HG02885 (cell line): ENCODE measurements at regions not wholly inside any gene's neighbourhood (a gene's known extent, or its start where the extent isn't known, plus 50 kb on each side); places are given as distances from the start of the nearest gene placed in this dataset.
"Not testable (repeated sequence)": the region's sequence is repeated elsewhere in the genome, so short reads cannot be mapped to it uniquely, and the experiment has no call there.

Source experiments
- ATAC-seq: cut with Tn5 transposase; IDR thresholded peaks from one replicate; pipeline ENCODE4 v1.9.1; 2021; ENCODE audit warnings: mild to moderate bottlenecking; ENCODE audit not compliant: unreplicated experiment, poor library complexity

DNA sequence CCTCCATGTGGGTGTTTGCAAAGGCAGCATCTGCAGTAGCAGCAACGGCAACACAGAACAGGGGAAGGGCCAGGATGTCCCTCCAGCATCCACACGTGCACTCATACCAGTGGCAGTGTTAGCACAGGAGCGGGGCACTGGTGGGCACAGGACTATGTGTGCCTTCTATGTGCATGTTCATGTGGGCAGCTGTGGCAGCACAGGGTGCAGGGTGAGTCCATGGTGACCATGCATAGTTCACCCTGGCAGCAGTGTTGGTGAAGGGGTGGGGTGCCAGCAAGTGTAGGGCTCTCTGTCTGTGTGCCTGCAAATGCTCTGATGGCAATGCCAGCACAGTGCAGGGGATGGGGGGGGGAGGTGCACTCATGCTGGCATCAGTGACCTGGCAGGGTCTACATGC, 222.1 kb upstream of the SOX14 start:
- no peak for ATAC-seq

DNA sequence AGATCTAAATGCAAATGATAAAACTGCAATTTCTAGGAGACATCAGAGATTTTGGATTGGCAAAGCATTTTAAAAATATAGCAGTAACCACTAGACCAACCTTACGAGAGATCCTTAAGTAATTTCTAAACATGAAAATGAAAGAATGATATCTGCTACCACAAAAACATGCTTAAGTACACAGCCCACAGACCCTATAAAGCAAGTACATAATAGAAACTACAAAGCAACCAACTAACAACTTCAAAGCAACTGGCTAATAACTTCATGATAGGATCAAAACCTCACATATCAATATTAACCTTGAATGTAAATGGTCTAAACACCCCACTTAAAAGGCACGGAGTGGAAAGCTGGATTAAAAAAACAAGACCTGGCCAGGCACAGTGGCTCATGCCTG, 209.9 kb upstream of the SOX14 start:
- no peak for ATAC-seq

DNA sequence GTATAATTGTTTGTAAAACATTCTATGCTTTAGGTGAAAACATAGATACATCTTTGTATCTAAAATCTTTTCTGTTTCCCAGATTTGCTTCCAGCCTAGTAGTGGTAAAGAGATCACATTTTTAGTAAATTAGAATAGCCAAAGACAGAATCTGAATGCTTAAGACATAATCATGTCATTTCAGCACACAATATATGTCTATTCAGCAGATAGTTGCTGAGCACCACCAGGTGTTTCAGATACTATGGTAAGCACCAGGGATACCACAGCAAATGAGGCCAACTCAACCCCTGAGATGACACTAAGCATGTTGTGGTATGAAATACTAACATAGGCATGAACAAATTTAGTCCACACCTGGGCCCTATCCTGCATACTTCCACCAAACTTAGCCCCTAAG, 195.2 kb upstream of the SOX14 start:
- ATAC-seq = no peak

DNA sequence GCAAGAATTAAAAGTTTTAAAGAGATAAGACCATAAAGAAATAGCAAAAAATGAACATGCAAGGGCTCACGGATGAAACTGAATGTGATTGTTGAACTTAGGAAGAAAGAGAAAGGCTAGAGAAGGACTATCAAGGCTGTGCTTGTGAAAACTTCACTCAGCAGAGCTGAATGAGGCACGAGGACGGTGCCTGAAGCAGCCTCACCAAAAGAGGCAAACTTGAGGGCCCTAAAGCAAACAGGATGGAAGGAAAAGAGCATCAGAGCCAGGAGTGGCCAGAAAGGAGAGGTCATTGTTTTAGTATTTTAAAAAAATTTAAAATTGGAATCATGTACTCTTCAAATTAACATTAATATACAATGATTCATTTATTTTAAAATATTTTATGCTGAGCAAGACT, 191.2 kb upstream of the SOX14 start:
- ATAC-seq = no peak

DNA sequence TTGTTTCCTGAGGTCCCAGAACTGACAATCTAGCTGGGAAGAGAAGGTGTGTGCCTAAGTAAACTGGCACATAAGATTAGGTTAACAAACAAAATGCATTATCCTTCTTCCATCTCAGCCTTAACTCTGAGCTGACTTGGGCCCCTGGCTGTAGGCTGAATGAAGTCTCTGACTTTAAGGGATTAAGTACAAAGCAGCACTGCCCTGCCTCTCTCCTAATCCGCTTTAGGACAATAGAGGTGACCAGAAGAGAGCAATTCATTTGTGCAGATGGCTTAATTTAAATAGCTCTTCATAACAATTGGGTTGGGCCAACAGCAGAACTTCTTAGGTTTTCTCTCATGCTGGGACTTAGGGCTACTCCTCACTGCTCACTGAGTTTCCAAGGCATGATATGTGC, 181.6 kb upstream of the SOX14 start:
- ATAC-seq = no peak

DNA sequence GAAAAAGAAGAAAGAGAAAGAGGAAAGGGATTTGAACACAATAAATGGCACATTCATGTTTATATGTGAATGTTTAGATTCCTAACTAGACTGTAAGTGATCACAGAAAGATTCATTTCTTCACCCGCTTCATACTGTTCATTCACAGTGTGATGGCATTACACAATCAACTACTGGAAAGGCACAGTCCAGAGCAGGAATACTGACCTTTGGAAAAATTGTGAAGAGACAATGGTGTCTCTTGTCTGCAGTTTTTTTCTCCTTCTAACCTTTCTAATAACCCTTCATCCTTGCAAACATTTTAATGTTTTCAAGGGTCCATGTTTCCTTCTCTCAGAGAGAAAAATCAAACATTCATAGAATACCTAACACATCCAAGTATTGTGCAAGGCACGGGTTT, 180.9 kb upstream of the SOX14 start:
- no peak for ATAC-seq

DNA sequence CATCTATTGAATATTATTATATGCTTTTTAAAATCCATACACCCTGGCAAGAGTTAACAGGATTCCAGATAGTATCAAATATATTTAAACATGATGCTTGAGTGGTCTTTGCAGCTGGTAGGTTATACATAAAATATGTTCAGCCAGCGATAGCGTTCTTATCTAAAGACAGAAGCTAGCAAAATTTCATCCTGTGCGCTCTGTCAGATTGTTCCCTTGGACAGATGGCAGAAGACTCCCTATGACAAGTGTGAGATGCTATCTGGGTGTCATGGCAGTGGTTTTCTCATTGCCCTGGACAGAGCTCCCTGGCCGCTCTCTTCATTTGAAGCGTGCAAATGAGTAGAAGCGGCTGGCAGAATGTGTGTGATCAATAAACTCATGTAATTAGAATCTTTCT, 175.2 kb upstream of the SOX14 start:
- ATAC-seq = no peak

DNA sequence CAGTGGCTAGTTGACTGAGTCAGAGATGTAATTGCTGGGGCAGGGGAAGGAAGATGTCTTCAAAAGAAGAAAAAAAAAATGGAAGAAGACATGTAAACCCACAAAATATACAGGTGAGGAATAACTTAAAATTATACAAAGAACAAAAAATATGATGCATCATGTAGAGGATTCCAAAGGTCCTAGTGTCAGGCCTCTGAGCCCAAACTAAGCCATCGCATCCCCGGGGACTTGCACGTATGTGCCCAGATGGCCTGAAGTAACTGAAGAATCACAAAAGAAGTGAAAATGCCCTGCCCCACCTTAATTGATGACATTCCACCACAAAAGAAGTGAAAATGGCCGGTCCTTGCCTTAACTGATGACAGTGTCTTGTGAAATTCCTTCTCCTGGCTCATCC, 168.7 kb upstream of the SOX14 start:
- not testable (repeated sequence) for ATAC-seq

DNA sequence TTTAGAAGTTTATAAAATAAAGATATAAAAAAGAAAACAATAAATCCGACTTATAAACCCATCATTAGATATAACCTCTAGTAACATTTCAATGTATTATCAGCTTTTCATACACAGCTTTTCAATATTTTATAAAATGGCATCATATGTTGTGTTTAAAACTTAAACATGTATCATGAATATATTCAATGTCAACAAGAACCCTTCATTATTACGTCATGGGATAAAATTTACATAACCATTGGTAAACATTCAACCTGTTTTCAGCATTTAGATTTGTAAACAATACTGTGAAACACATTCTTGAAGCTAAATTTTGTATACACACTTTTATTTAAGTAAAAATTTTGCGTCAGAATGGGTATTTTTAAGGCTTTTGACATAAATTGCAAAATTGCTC, 153.4 kb upstream of the SOX14 start:
- ATAC-seq = no peak

DNA sequence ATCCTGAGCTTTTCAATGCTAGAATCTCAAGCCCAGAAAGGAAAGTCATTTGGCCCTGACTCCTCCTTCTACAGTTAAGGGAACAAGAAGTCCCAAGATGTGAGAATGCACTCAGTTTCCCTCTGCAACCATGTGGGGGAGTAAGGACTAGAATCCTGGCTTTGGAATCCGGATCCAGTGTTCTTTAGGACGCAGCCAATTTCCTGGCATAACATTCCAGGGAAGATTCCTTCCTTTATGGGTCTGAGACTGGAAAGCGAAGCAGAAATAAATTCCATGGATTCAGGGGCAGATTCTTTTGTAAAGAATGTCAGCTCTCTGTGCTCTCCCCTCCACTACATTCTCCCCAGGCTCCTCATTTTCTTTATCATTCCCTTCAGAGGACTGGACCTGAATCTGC, 151.8 kb upstream of the SOX14 start:
- ATAC-seq = no peak

DNA sequence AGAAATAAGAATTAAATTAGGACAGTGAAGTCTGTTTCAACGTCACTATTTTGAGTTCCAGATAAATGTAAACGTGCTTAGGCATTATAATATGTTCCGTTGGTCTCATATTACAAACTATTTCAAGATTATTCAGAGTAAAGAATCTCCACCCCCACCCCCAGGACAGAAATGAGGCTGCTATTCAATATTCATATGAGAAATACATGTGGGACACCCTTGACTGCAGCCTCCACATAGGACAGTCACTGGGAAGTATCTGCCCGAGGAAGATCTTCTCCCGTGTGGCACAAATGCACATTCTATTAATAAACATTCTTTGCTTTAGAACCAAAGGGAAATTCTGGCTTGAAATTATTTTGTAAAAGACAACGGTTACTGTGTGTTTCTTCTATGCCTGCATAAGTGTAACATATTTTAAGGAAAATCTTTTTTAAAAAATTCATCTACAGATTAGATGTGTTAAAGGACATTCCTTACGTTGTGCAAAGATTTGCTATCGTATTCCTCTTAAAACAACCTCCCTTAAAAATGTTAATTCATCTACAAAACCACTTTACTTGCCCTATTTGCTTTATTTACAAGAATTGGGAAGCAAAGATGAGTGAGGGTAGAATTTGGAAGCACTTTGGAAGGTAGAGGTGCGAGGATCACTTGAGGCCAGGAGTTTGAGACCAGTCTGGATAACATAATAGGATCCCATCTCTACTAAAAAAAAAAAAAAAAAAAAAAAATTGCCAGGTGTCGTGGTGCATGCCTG, 148.3 kb upstream of the SOX14 start:
- no peak for ATAC-seq

DNA sequence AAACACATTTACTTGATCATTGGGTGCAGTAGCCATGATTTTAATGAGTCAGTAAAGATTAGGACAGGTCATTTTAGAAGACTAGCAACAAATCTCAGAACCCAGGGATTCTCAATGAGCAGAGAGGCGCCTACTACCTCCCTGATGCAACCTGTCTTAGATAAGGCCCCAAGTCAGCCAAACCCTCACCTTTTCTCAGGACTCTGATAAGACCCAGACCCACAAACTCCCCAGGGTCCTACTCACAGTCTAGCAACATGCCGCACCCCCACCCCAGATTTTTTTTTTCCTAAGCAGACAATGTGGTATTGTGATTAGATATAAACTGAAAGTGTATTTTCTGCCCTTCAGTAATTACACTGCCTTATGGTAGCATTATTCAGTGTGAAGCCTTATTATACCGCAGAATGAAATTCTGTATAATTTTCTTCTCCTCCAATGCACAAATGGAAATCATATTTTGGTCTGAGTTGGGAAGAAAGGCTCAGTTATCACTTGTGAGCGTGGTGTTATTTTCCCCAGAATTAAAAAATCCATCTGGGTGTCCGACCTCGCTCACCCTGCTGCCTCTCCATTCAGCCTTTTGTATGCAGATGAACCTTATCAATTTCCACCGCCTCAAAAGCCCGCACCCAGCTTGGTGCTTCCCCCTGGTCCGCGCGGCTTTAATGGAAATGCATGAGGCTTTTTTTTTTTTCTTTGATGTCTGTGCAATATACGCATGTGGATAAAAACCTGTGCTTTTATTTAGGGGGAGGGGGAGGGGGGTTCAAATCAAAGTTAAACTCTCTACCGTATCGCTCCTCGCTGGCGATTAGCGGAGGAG, 122.0 kb upstream of the SOX14 start:
- ATAC-seq = no peak

DNA sequence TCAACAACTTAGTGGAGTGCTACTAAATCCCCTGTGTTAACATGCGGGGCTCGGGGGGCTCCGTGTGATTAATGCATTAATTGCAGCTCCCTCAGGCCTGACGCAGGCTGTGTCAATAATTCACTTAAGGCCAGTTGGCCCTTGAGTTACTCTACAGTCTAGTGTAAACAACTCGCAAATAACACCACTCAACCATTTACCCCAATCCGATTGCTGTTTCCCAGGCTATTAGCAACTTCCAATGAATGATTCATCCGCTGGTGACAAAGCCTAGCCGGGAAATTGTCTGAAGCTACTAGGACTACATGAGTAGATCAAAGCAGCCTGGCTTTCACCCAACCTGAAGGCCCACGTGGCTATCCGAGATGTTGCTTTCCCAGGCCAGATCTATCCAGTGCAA, 121.3 kb upstream of the SOX14 start:
- ATAC-seq = no peak

DNA sequence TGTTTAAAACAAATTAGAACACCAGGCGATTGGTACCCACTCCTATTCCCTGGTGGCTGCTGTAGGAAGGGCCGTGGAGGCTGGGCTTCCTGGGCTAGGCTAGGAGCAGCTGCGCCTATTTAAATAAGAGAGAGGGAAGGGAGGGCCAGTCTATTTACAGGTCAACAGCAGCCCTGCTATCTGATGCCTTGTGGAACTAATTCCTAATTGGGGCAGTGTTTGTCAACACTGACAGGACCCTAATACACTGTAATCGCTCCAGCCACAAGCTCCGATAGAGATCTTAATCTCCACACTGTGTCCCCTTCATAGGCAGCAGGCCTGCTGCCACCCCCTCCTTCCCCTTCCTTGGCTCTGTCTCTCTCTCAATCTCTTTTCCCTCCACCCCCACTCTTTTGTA, 116.9 kb upstream of the SOX14 start:
- ATAC-seq = no peak

DNA sequence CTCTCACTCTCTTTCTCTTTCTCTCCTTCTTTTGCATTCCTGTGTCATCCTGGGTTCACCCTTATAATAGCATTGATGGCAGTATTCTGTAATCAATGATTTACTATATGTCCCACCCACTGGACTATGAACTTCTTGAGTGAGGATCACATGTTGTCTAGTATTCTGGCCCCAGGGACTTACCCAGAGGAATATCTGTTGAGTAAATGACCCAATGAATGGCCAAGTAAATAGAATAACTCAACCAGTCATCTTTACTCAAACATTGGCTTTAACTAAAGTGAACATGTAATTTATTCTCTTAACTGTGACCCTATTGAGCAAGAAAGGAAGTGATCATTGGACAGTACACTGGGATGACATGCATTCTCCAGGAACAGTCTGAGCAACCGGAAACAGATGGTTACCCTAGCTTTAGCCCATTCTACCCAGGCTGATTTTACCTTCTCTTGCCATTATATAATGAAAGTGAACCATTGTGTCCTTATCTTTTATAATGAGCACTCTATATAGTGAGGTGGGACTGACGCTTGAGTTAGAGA, 94.5 kb upstream of the SOX14 start:
- no peak for ATAC-seq

DNA sequence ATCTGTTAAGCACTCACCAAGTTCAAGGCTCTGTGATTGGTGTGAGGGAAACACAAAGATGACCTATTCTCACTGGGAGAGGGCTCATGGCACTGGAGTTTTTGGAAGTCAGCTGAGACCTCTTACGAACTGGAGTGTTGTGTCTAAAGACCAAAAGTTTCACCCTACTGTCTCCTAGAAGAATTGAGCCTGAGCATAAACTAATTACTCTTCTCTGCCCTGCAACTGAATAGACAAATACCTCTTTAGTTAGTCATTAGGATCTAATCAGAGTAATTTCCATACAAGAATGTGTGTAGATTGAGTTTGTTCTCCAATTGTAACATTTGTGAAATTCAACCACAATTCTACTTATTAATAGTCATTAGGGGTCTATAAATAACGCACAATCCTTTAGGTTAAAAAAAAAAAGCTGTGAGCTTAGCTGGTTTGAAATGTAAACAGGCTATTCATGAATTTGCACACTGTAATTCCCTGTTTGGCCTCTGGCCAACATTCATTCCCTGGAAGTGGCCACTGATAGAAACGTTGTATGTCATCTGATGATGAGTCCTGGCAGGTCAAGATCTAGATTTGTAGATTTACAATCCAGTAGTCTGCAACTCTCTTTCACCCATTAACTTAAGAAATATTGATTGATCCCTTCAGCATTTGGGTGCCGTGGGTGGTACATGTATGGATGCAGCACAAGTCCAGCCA, 76.8 kb upstream of the SOX14 start:
- ATAC-seq = no peak

DNA sequence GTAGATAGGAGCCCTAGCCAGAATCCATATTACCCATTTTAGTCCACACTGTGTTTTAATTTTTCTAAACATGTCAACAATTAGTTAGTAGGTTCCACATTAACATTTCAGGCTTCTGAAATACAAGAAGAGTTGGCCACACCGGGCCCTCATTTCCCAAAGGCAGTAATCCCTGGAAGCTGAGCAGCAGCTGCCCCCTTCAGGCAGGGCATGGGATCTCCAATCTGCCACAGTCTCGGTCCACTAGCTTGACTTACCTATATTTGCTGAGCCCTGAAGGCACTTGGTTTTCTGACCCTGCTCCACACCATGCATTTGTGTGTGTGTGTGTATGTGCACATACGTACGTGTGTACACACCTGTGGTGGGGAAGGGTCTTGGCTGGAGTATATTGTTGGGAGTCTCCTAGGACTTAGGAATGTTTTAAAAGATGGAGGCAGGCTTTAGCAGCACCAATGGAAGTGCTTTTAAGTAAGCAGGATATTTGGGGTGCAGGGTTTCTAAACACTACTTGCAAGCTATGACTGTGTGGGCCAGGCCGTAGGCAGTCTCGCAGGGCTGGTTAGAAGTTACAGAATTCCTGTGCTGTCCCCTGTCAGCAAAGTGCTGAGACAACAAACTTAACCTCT, 71.2 kb upstream of the SOX14 start:
- ATAC-seq = no peak

DNA sequence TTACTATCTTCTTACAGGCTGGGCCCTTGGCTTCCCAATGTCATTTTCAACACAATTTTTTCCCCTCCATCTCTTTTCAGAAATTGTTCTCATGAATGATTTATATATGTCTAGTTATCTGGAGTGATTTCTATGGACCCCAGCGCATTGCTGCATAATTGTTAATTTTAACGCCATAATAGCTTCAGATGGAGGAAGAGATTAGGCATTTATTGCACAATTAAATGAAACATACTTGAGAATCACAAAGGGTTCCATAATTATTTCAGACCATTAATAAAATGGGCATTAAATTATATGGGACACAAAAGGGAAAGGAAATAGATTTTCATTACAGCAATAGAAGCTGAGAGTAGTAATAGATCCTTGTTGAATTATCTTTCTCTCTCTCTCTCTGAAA, 70.3 kb upstream of the SOX14 start:
- ATAC-seq = no peak

DNA sequence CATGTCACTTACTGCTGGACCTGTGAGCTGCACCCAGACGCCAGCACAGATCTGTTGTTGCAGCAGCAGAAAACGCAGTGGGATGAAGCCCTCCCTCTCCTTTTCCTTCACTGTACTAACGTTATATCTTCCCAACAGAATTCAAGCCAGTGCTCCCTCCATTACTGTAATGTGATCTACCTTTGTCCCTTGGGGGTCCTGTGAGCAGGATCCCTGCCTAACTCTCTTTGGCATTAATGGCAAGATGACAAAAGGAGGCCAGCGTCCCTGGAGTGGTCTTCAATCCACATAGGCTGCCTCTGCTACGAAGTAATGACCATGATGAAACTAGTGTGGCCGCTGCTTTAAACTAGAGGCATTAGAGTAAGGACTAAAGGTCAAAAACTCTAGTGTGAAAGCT, 69.3 kb upstream of the SOX14 start:
- no peak for ATAC-seq

DNA sequence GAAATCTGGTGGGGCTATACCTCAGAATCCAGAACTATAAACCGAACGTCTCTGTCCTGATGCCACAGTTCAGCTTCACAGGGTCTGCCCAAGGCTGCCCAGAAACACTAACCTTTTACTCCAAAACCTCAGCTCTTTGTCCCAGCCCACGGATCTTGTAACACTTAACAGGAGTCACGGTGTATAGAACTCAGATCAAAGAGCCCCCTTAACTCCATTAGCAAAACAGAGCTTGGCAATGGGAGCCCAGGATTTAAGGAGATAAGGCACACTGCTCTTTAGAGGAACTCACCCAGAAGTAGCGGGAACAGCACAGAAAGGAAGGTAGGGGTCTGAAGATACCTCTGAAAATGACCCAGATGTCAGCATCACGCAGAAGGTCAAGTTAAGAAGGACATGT, 68.8 kb upstream of the SOX14 start:
- no peak for ATAC-seq
